ENCODE measurements at regions not wholly inside any gene's neighbourhood (a gene's known extent, or its start where the extent isn't known, plus 50 kb on each side); places are given as distances from the start of the nearest gene placed in this dataset.

DNA sequence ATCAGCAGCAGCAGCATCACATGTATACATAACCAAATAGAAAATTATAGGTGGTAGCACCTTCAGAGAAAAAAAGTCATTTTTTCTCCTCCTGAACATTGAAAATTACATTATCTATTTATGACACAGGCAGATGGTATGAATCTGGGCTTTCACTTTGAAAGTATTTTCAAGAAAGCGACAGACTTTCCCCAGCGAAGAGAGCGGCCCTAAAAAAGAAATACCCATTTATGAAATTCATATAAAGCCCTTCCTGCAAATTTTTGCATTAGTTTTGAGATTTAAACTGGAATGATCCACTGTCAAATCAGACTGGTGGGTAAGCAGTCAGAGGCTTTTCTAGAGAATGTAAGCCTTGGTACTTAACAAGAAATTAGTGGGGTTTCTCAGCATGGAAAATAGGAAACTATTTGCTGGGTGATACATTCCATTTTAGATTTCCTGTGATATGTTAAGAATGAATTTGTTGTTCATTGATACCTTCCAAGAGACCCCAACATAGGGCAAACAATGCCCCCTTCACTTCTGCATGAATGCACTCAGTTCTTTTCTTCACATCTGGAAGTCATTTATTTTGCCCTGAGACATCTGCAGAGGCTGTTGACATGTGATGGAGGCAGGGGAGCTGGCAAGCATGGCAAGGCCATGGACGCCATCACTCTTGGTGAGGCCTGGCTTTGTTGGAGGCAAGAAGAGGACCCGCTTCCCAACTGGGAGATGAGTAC lies 147.0 kb downstream of the LINC00237 start:
- no peaks in the 10 kb centered on the region for H3K36me3 ChIP-seq (ENCODE audit: control insufficient read depth in 1 of 2, insufficient read depth in 2 of 2, low read length in 2 of 2)
- H3K4me3 ChIP-seq (ENCODE audit: low read depth in 1 of 2, low read length in 2 of 2) = no peak overlapping the region
- H3K27ac ChIP-seq (ENCODE audit: low read length) = no peak overlapping the region

DNA sequence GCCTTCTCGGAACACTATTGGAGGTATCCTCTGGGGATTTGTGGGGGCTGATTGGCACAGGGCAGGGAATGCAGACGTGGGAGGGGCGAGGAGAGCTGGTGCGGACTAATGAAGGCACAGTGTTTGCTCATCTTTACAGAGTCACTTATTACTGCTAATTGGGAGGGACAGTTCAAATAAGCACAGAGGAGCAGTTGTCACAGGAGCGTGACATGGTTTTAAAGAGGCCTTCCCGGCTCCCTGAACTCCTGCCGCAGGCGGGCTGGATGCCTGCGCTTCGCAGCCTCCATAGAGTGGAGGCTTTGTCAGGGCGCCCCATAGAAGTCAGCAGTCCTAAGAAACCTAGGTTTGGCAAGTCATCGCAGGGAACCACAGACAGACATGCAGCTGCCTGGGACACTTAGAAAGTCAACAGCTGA lies 149.6 kb downstream of the LINC00237 start:
- Histone ChIP-seq H3K4me3 (ENCODE audit: low read depth in 1 of 2, low read length in 2 of 2) (no peak overlapping the region), H3K36me3 (ENCODE audit: control insufficient read depth in 1 of 2, insufficient read depth in 2 of 2, low read length in 2 of 2) (no peaks in the 10 kb centered on the region), H3K27ac (ENCODE audit: low read length) (no peak overlapping the region), H3K9me3 (ENCODE audit: control insufficient read depth in 1 of 2, low read length in 2 of 2) (no peaks in the 10 kb centered on the region), H3K27me3 (ENCODE audit: low read depth, low read length) (no peaks in the 10 kb centered on the region), H3K4me1 (ENCODE audit: control insufficient read depth in 1 of 2, insufficient read depth in 2 of 2, low read length in 2 of 2) (no peaks in the 10 kb centered on the region)

More for the DNA sequence above, 147.0 kb downstream of the LINC00237 start:
- Histone ChIP-seq H3K4me1 (ENCODE audit: control insufficient read depth in 1 of 2, insufficient read depth in 2 of 2, low read length in 2 of 2) (no peaks in the 10 kb centered on the region), H3K9me3 (ENCODE audit: control insufficient read depth in 1 of 2, low read length in 2 of 2) (no peaks in the 10 kb centered on the region), H3K27me3 (ENCODE audit: low read depth, low read length) (no peaks in the 10 kb centered on the region)

GRCh38 chr20:20955892-20956291 lies 150.3 kb downstream of the LINC00237 start:
- Histone ChIP-seq H3K27ac (ENCODE audit: low read length) (no peak overlapping the region), H3K27me3 (ENCODE audit: low read depth, low read length) (no peaks in the 10 kb centered on the region), H3K9me3 (ENCODE audit: control insufficient read depth in 1 of 2, low read length in 2 of 2) (no peaks in the 10 kb centered on the region), H3K36me3 (ENCODE audit: control insufficient read depth in 1 of 2, insufficient read depth in 2 of 2, low read length in 2 of 2) (no peaks in the 10 kb centered on the region), H3K4me3 (ENCODE audit: low read depth in 1 of 2, low read length in 2 of 2) (no peak overlapping the region), H3K4me1 (ENCODE audit: control insufficient read depth in 1 of 2, insufficient read depth in 2 of 2, low read length in 2 of 2) (no peaks in the 10 kb centered on the region)

GRCh38 chr20:20953738-20954618 lies 152.2 kb downstream of the LINC00237 start:
- Histone ChIP-seq H3K27me3 (ENCODE audit: low read depth, low read length) (no peaks in the 10 kb centered on the region), H3K36me3 (ENCODE audit: control insufficient read depth in 1 of 2, insufficient read depth in 2 of 2, low read length in 2 of 2) (no peaks in the 10 kb centered on the region), H3K27ac (ENCODE audit: low read length) (no peak overlapping the region), H3K9me3 (ENCODE audit: control insufficient read depth in 1 of 2, low read length in 2 of 2) (no peaks in the 10 kb centered on the region), H3K4me3 (ENCODE audit: low read depth in 1 of 2, low read length in 2 of 2) (peak overlapping the region; percentile 2 to 12), H3K4me1 (ENCODE audit: control insufficient read depth in 1 of 2, insufficient read depth in 2 of 2, low read length in 2 of 2) (no peaks in the 10 kb centered on the region)

GRCh38 chr20:20950620-20951019 lies 155.5 kb downstream of the LINC00237 start:
- Histone ChIP-seq H3K27me3 (ENCODE audit: low read depth, low read length) (no peaks in the 10 kb centered on the region), H3K4me3 (ENCODE audit: low read depth in 1 of 2, low read length in 2 of 2) (no peak overlapping the region), H3K4me1 (ENCODE audit: control insufficient read depth in 1 of 2, insufficient read depth in 2 of 2, low read length in 2 of 2) (no peaks in the 10 kb centered on the region)

GRCh38 chr20:20946122-20946759 lies 159.9 kb downstream of the LINC00237 start:
- Histone ChIP-seq H3K27ac (ENCODE audit: low read length) (no peak overlapping the region), H3K4me1 (ENCODE audit: control insufficient read depth in 1 of 2, insufficient read depth in 2 of 2, low read length in 2 of 2) (no peaks in the 10 kb centered on the region), H3K27me3 (ENCODE audit: low read depth, low read length) (peaks cover 6% of the 10 kb centered on the region), H3K36me3 (ENCODE audit: control insufficient read depth in 1 of 2, insufficient read depth in 2 of 2, low read length in 2 of 2) (no peaks in the 10 kb centered on the region), H3K9me3 (ENCODE audit: control insufficient read depth in 1 of 2, low read length in 2 of 2) (peaks cover 3 to 5% of the 10 kb centered on the region in 2 donors), H3K4me3 (ENCODE audit: low read depth in 1 of 2, low read length in 2 of 2) (no peak overlapping the region)

More at GRCh38 chr20:20950620-20951019, 155.5 kb downstream of the LINC00237 start:
- Histone ChIP-seq H3K27ac (ENCODE audit: low read length) (no peak overlapping the region), H3K9me3 (ENCODE audit: control insufficient read depth in 1 of 2, low read length in 2 of 2) (peaks cover 3 to 5% of the 10 kb centered on the region in 2 donors), H3K36me3 (ENCODE audit: control insufficient read depth in 1 of 2, insufficient read depth in 2 of 2, low read length in 2 of 2) (no peaks in the 10 kb centered on the region)

DNA sequence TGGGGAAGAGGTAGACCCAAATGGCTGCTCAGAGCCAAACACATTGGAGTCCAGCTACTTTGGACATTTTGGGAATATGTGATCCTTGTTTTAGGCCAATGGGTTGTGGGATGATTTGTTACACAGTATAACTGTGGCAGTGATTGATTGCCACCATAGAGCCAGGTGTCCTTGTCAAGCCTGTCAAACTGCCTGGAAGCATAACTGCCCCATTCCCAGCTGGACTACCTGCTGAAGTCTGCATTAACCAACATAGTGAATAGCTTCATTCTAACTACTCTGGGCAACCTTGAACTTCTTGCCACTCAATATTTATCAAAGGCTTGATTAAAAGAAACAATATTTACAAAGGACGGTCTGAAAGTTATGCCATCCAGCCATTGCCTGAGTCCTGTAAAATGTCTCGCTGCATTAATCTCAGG lies 164.7 kb downstream of the LINC00237 start:
- Histone ChIP-seq H3K4me1 (ENCODE audit: control insufficient read depth in 1 of 2, insufficient read depth in 2 of 2, low read length in 2 of 2) (no peaks in the 10 kb centered on the region), H3K9me3 (ENCODE audit: control insufficient read depth in 1 of 2, low read length in 2 of 2) (peaks cover 3 to 5% of the 10 kb centered on the region in 2 donors), H3K4me3 (ENCODE audit: low read depth in 1 of 2, low read length in 2 of 2) (no peak overlapping the region), H3K36me3 (ENCODE audit: control insufficient read depth in 1 of 2, insufficient read depth in 2 of 2, low read length in 2 of 2) (no peaks in the 10 kb centered on the region), H3K27ac (ENCODE audit: low read length) (no peak overlapping the region), H3K27me3 (ENCODE audit: low read depth, low read length) (peaks cover 6% of the 10 kb centered on the region)

GRCh38 chr20:20939006-20939405 lies 167.2 kb downstream of the LINC00237 start:
- H3K4me3 ChIP-seq (ENCODE audit: low read depth in 1 of 2, low read length in 2 of 2) = no peak overlapping the region
- H3K27me3 ChIP-seq (ENCODE audit: low read depth, low read length) = peaks cover 6% of the 10 kb centered on the region
- no peak overlapping the region for H3K27ac ChIP-seq (ENCODE audit: low read length)
- no peaks in the 10 kb centered on the region for H3K9me3 ChIP-seq (ENCODE audit: control insufficient read depth in 1 of 2, low read length in 2 of 2)
- H3K4me1 ChIP-seq (ENCODE audit: control insufficient read depth in 1 of 2, insufficient read depth in 2 of 2, low read length in 2 of 2) = no peaks in the 10 kb centered on the region
- no peaks in the 10 kb centered on the region for H3K36me3 ChIP-seq (ENCODE audit: control insufficient read depth in 1 of 2, insufficient read depth in 2 of 2, low read length in 2 of 2)

- H3K27ac ChIP-seq (ENCODE audit: low read length) = no peak overlapping the region
- no peaks in the 10 kb centered on the region for H3K4me1 ChIP-seq (ENCODE audit: control insufficient read depth in 1 of 2, insufficient read depth in 2 of 2, low read length in 2 of 2)
- H3K36me3 ChIP-seq (ENCODE audit: control insufficient read depth in 1 of 2, insufficient read depth in 2 of 2, low read length in 2 of 2) = no peaks in the 10 kb centered on the region
- H3K9me3 ChIP-seq (ENCODE audit: control insufficient read depth in 1 of 2, low read length in 2 of 2) = no peaks in the 10 kb centered on the region
- H3K27me3 ChIP-seq (ENCODE audit: low read depth, low read length) = peaks cover 6% of the 10 kb centered on the region
- H3K4me3 ChIP-seq (ENCODE audit: low read depth in 1 of 2, low read length in 2 of 2) = no peak overlapping the region
Measured at GRCh38 chr20:20938599-20938998, 167.6 kb downstream of the LINC00237 start.

DNA sequence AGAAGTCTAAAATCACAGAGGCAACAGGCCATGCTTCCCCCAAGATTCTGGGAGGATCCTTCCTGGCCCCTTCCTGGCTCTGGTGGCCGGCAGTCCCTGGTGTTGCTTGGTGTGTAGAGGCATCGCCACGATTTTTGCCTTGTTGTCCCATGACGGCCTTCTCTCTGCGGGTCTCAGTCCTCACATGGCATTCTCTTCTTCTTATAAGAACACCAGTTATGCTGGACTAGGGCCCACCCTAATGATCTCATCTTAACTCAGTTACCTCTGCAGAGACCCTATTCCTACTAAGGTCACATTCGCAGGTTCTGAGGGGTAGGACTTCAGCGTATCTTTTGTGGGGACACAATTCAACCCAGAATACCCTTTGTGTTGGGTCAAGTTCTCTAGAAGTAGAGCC lies 168.0 kb downstream of the LINC00237 start:
- Histone ChIP-seq H3K27me3 (ENCODE audit: low read depth, low read length) (peaks cover 5% of the 10 kb centered on the region), H3K36me3 (ENCODE audit: control insufficient read depth in 1 of 2, insufficient read depth in 2 of 2, low read length in 2 of 2) (no peaks in the 10 kb centered on the region), H3K4me1 (ENCODE audit: control insufficient read depth in 1 of 2, insufficient read depth in 2 of 2, low read length in 2 of 2) (no peaks in the 10 kb centered on the region), H3K4me3 (ENCODE audit: low read depth in 1 of 2, low read length in 2 of 2) (no peak overlapping the region), H3K9me3 (ENCODE audit: control insufficient read depth in 1 of 2, low read length in 2 of 2) (no peaks in the 10 kb centered on the region), H3K27ac (ENCODE audit: low read length) (no peak overlapping the region)

All from muscle layer of duodenum (tissue), 2 donors.